Panc1 (cell line): ENCODE measurements at regions not wholly inside any gene's neighbourhood (a gene's known extent, or its start where the extent isn't known, plus 50 kb on each side); places are given as distances from the start of the nearest gene placed in this dataset.

ENCODE experiments used
- POLR2AphosphoS5 ChIP-seq: IDR thresholded peaks from 2 replicates; pipeline ENCODE4 v1.6.1; 2012; ENCODE audit warnings: mild to moderate bottlenecking, low read depth, low read length, moderate library complexity
- SIN3A ChIP-seq: IDR thresholded peaks from 2 replicates; pipeline ENCODE4 v1.6.1; 2012; ENCODE audit warnings: low read depth, mild to moderate bottlenecking, low read length, moderate library complexity, borderline replicate concordance; ENCODE audit not compliant: insufficient read depth
- TF ChIP-seq, protein P1 (sequence below): fragments of 450-650 bp; IDR thresholded peaks from 2 replicates; pipeline ENCODE4 v1.5.1; 2017; ENCODE audit warnings: mild to moderate bottlenecking

DNA sequence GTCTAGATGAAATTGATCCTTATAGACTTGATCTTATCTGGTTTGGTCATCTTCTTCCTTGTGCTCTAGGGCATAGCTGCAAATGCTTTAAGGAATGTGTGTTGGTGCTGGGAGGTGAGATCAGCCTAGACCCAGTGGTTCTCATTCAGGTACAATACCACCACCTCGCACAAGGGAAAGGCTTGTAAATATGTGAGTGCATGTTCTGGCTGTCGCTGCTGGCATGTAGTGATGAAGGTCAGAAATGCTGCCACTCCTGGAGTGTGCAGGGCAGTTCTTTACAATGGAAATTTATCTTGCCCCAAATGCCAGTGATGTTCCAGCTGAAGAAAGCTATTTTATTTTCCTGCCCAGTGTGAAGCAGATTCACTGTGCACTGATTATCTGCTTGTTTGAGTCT is 900.9 kb downstream of the QKI start:
- TF ChIP-seq, protein P1, sequence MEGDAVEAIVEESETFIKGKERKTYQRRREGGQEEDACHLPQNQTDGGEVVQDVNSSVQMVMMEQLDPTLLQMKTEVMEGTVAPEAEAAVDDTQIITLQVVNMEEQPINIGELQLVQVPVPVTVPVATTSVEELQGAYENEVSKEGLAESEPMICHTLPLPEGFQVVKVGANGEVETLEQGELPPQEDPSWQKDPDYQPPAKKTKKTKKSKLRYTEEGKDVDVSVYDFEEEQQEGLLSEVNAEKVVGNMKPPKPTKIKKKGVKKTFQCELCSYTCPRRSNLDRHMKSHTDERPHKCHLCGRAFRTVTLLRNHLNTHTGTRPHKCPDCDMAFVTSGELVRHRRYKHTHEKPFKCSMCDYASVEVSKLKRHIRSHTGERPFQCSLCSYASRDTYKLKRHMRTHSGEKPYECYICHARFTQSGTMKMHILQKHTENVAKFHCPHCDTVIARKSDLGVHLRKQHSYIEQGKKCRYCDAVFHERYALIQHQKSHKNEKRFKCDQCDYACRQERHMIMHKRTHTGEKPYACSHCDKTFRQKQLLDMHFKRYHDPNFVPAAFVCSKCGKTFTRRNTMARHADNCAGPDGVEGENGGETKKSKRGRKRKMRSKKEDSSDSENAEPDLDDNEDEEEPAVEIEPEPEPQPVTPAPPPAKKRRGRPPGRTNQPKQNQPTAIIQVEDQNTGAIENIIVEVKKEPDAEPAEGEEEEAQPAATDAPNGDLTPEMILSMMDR = no peak
- TF ChIP-seq POLR2AphosphoS5 = no peak
- no peak for TF ChIP-seq SIN3A
